Activated CD4-positive, alpha-beta T cell treated with anti-CD3 and anti-CD28 coated beads, Interleukin-2, Interleukin-6, amounts not matched to agents 100 ng/mL and 50 ng/mL, durations not matched to agents 16 hours and 8 hours (primary cell): ENCODE measurements at regions not wholly inside any gene's neighbourhood (a gene's known extent, or its start where the extent isn't known, plus 50 kb on each side); places are given as distances from the start of the nearest gene placed in this dataset.
A peak's percentile ranks its signal among the peaks of the same experiment; 100 is the strongest.

Experiments
- DNase-seq: peaks from one replicate; pipeline ENCODE4 v3.0.0-alpha.2; 2020

GRCh38 chr15:98280284-98280975 is 319.9 kb downstream of the ARRDC4 start:
- DNase-seq: no peak

DNA sequence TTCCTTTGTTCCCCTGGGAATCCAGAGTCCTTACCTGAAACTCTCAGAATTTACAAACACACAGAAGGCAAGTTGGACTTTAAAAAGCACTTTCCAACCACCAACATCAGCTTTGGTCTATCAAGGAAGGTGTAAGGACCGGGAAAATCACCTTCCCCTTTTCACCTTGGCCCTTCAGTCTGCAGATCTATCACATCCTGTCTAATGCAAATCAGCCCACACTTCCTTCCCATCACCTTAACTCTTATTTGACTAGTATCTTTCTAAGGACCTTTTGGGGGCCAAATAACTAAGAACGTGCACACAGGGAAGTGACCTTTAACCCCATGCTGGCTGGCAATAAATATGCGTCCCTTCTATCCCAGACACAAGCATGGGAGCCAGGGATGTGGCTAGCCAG is 320.6 kb downstream of the ARRDC4 start:
- no peak for DNase-seq

DNA sequence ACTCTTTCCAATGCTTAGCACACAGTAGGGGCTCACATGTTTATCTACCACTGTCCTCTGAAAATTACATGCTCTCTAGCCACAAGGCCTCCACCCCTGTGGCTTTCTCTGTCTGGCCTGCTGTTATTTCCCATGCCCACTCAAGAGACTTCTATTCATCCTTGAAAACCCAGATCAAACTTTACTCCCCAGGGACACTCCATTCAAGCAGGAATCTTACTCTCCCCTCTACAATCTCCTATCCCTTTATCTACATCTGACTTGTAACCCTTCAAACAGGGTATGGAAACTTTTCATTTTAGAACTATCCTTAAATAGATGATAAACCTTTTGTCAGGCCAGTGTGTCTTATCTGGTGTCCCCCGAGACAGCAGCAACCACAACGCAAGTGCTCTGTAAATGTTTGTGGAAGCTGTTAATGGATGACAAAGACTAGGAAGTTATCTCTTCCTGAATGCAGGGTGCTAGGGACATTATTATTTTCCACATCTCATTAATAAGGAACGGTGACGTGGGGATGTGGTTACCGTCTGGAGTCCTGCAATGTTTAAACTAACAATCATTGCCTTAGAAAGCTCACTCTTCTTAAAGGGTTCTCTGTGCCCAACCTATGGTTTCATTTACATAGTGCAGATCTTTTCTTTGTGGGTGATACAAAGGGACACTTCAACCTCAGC is 322.3 kb downstream of the ARRDC4 start:
- DNase-seq: no peak

GRCh38 chr15:98286200-98286599 is 325.7 kb downstream of the ARRDC4 start:
- DNase-seq: no peak

GRCh38 chr15:98286831-98287230 is 326.3 kb downstream of the ARRDC4 start:
- no peak for DNase-seq

DNA sequence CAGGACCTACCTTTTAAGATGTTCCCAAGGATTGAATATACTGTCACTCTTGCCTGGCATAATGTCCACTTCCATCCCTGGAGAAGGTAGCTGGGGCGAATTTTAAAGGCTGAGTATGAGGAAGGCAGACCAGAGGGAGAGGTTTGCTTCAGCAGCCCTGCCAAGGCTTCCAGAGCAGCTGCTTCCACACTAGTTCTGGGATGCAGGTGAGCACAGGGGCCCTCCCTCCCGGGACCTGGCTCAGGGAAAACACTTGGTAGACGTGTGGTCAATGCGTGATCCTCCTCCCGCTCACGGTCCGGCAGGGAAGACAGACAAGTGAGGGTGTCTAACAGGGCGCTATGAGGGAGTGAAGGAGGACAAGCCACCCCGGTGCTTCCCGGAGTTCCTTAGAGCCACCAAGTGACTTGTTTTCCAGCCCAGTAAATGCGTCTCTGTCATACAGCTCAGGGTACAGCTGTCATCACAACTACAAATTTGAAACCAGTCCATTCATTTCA is 327.6 kb downstream of the ARRDC4 start:
- DNase-seq: no peak

DNA sequence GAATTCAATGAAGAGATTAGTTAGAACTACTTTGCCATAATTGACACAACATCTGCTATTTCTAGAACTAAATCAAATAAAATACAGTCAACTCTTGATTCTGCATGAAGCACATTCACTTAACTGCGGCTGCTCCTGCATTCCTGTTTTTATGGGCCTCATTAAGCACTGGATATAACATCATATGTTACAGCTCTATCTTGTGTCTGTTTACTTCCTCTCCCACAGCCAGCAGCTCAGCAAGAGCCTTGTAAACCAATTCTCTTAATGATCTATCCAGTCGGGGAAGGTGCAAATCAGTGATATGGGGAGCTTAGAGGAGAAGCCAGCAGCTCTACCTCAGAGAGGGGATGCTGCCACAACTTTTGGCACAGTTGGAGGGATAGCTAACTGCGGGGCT is 329.2 kb downstream of the ARRDC4 start:
- DNase-seq: no peak

- DNase-seq: peak; percentile 69
Measured at GRCh38 chr15:98292442-98293240, 332.1 kb downstream of the ARRDC4 start.

GRCh38 chr15:98294126-98294525 is 333.6 kb downstream of the ARRDC4 start:
- DNase-seq: no peak

- peak; percentile 34 for DNase-seq
Measured at GRCh38 chr15:98295101-98295759, 334.7 kb downstream of the ARRDC4 start.

DNA sequence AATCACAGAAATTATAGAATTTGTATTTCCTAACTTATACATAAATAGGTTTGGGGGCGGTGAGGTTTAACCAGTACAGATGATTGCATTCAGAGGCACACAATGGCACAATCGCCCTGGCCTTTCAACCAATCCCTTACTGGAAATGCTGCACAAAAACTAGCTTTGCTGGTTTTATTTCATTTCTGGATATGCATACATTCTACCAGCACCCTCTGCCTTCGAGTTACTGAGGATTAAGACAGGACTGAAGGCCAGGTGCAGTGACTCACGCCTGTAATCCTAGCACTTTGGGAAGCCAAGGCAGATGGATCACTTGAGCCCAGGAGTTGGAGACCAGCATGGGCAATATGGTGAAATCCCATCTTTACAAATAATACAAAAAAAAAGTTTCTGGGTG is 336.1 kb downstream of the ARRDC4 start:
- no peak for DNase-seq

DNA sequence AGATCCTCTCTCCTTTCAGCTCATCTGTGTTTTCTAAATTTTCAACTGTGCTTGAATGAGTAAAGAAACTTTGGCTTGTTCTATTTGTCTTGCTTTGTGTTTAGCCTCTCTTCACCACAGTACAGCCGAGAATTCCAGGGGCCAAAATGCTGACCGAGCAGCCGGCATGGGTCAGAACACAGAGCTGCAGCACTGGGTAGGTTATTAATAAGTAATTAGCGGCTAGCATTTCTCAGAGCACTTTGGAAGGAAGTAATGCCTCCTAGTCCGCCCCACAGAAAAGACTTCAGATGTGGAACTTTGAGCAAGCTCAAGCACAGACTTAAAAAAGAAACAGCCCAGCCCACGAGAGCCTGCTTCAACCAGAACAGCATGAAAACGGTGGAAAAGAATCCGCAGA is 343.9 kb downstream of the ARRDC4 start:
- DNase-seq: no peak

GRCh38 chr15:98308117-98308516 is 340.2 kb upstream of the IGF1R start:
- no peak for DNase-seq

DNA sequence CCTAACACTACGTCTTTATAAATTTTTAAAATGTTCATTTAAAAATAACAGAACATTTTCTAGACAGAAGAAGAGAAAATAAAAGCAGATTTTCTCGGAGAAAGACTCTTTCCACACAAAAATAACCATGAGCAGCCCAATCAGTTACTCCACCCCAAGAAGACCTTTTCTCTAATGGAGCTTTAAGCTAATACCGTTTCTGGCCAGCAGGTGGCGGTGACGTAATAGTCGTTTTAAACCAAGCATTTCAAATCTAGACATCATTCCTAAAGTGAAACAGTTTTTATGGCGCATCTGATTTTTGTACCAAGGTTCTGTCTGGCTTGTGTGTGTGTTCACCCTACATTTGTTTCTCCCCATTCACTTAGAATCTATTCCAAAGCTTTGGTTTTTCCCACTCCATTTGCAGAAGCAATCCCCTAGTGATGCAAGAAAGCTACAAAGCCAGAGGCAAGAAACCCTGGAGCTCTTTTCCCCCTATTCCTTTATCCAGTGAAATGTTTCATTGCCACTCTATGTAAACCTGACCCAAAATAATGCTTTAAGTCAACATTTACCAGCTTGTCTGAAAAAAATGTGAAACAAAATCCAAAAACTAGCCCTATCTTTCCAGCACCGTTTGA is 336.7 kb upstream of the IGF1R start:
- peak; percentile 74 for DNase-seq

DNA sequence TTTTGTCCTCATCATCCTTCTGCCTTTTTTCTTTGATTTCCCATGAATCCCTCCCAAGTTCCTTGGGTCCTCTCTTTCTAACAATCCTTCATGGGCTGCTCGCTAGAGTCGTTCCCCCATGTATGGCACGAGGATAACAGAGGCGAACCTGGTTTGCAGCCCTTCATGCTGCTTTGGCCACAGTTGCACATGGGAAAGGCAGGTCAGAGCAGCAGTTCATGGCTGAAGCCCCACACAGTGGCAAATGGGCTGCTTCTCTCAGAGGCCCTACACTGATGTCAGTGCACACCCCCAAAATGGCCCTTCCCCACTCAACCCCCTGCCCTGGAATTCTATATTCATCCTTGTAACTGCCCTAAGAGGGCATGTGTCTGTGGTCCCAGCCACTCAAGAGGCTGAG is 335.4 kb upstream of the IGF1R start:
- DNase-seq: no peak

DNA sequence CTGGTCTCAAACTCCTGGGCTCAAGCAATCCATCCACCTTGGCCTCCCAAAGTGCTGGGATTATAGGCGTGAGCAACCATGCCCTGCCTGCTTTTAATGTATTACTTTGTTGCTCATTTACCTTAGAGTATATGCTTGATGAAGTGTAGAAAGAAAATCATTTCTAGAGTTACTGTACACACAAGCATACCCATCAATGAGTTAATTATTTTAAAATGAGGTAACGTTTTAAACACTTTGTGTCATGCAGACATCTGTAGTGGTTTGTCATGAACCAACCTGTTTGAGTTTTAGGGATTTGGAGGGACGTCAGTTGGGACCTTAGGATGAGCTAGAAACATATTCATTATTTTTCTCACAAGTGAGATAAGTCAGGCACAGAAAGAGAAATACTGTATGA is 332.4 kb upstream of the IGF1R start:
- DNase-seq: no peak

DNA sequence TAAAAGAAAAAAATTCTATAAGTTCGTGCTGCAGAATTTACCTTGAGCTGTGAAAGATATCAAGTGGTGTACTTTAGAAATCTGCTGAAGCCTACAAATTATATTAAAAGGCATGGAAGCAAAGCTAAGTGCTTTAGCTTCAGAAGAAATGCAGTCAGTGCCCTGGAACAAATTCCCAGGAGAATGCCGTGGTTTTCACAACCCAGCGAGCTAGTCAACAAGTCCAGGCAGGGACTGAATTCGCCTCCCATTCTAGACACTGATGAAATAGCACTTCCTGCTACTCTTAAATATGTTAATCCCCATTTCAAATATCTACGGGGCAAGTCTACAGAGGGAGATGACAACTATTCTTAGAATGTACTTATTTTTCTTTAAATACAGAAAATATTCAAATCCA is 326.4 kb upstream of the IGF1R start:
- no peak for DNase-seq

GRCh38 chr15:98322581-98322980 is 325.8 kb upstream of the IGF1R start:
- no peak for DNase-seq

GRCh38 chr15:98324341-98324970 is 323.9 kb upstream of the IGF1R start:
- DNase-seq: no peak

- no peak for DNase-seq
Measured at GRCh38 chr15:98326804-98327203, 321.5 kb upstream of the IGF1R start.

DNA sequence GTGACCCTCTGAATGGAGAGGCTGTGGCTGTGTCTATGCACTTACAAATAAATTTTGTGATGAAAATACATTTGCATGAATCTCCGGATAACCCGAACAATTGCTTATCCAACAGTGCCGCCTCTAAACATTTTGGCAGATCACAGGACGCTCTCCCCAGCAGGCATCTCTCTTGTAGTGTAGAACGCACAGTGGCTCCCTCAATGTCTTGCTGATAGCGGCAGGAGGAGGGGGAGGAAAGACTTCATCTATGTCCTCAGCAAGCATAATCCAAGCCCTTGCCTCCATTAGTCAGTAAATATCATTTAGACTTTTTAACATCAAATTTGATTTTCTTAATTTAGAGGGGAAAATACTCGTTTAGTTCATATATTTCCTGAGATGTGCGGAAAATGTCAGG is 318.1 kb upstream of the IGF1R start:
- DNase-seq: no peak
